H1 (cell line): ENCODE measurements at regions not wholly inside any gene's neighbourhood (a gene's known extent, or its start where the extent isn't known, plus 50 kb on each side); places are given as distances from the start of the nearest gene placed in this dataset.

Experiments
- HDAC6 ChIP-seq: IDR thresholded peaks from one replicate; pipeline ENCODE4 v1.7.1; 2012; ENCODE audit warnings: low read depth, mild to moderate bottlenecking, inconsistent platforms, low read length, moderate library complexity
- NRF1 ChIP-seq: IDR thresholded peaks from 2 replicates; pipeline ENCODE4 v1.6.1; 2011; ENCODE audit warnings: mild to moderate bottlenecking, low read depth, low read length, improper control_type of control experiment
- RNF2 ChIP-seq: fragments of 200-900, 300-1000 bp; sonication (generic); IDR thresholded peaks from 2 replicates; pipeline ENCODE4 v1.7.1; 2016; ENCODE audit warnings: borderline replicate concordance, low read depth, mild to moderate bottlenecking, antibody characterized with exemption, low read length; ENCODE audit not compliant: poor library complexity, severe bottlenecking; ENCODE audit errors: missing control alignments
- SP2 ChIP-seq: IDR thresholded peaks from 2 replicates; pipeline ENCODE4 v1.6.1; 2012; ENCODE audit warnings: mild to moderate bottlenecking, low read length, inconsistent platforms
- TBP ChIP-seq: IDR thresholded peaks from 2 replicates; pipeline ENCODE4 v1.6.1; 2011; ENCODE audit warnings: low read depth, low read length, improper control_type of control experiment
- YY1 ChIP-seq: IDR thresholded peaks from 2 replicates; pipeline ENCODE4 v1.6.1; 2011; ENCODE audit warnings: low read depth, mild to moderate bottlenecking, low read length

DNA sequence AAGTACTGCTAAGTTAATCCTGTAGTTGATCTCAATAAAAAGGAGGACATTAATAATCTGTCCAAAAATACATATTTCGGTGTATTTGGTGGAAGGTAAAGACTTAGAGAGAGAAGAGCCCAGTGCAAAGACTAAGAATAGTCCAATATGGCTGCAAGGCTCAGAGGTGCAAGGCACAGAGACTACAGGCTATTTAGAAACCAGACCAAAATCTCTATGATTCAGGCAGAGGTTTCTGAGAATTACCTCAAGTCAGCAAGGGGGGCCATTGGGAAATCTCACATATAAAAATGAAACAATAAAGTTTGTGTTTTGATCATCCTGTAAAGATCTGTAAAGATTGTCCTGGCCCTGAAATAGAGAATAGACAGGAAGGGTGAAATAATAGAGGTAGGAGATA, 1173.0 kb downstream of the VRK1 start (continued):
- TF ChIP-seq SP2 (no peak), RNF2 (no peak), NRF1 (no peak), YY1 (no peak), HDAC6 (no peak), TBP (no peak)
